Panc1 (cell line): ENCODE measurements at regions not wholly inside any gene's neighbourhood (a gene's known extent, or its start where the extent isn't known, plus 50 kb on each side); places are given as distances from the start of the nearest gene placed in this dataset.

Experiments used
- ATAC-seq: fragments of 200-7000 bp; cut with Tn5 transposase; 2 replicates; pipeline ENCODE4 v1.9.1; 2020; ENCODE audit warnings: mild to moderate bottlenecking, moderate library complexity
- BruUV-seq: library from RNA; stranded (reverse); fragments of 400-500 nt; replicated peaks from 2 replicates; lab custom pipeline; 2021; lab: Mats Ljungman, UMichigan
- CTCF ChIA-PET: fragments of 300-600 bp; sonication (Branson Sonifier 250); formaldehyde crosslinking; loops from one replicate; lab custom pipeline; 2022; ENCODE audit warnings: antibody characterized with exemption; lab: Charles Lee
- POLR2A ChIA-PET: fragments of 300-600 bp; sonication (Branson Sonifier 250); formaldehyde crosslinking; loops from one replicate; lab custom pipeline; 2022; ENCODE audit warnings: antibody characterized with exemption; lab: Charles Lee
- DNase-seq: peaks from one replicate; pipeline ENCODE4 v3.0.0-alpha.2; 2010; ENCODE audit warnings: low read depth, low spot score
- H3K27ac ChIP-seq: 2 replicates; pipeline ENCODE4 v1.5.1; 2011; ENCODE audit warnings: mild to moderate bottlenecking, low read length, inconsistent platforms
- H3K27me3 ChIP-seq: fragments of 200-500 bp; sonication (Bioruptor generic); 2 replicates; pipeline ENCODE4 v1.6.0; 2014; ENCODE audit warnings: low read length, inconsistent platforms; ENCODE audit not compliant: control insufficient read depth, insufficient read depth
- H3K36me3 ChIP-seq: fragments of 200-500 bp; sonication (Bioruptor generic); 2 replicates; pipeline ENCODE4 v1.5.1; 2014; ENCODE audit warnings: inconsistent platforms, mild to moderate bottlenecking, low read length, moderate library complexity; ENCODE audit not compliant: control insufficient read depth, insufficient read depth
- H3K4me1 ChIP-seq: 2 replicates; pipeline ENCODE4 v1.5.1; 2011; ENCODE audit warnings: inconsistent platforms, mild to moderate bottlenecking, low read length, moderate library complexity; ENCODE audit not compliant: control insufficient read depth, insufficient read depth
- H3K4me3 ChIP-seq, 2 experiments: 2 replicates each; pipeline ENCODE4 v1.5.1; 2011 to 2012; ENCODE audit warnings: low read depth in 2 of 2, low read length in 2 of 2, mild to moderate bottlenecking in 2 of 2, inconsistent platforms in 1 of 2, moderate library complexity in 1 of 2
- H3K9me3 ChIP-seq: fragments of 200-500 bp; sonication (Bioruptor generic); 2 replicates; pipeline ENCODE4 v1.5.1; 2014; ENCODE audit warnings: low read depth, mild to moderate bottlenecking, inconsistent platforms, low read length, moderate library complexity; ENCODE audit not compliant: control insufficient read depth, insufficient read depth
- POLR2AphosphoS5 ChIP-seq: IDR thresholded peaks from 2 replicates; pipeline ENCODE4 v1.6.1; 2012; ENCODE audit warnings: mild to moderate bottlenecking, low read depth, low read length, moderate library complexity
- SIN3A ChIP-seq: IDR thresholded peaks from 2 replicates; pipeline ENCODE4 v1.6.1; 2012; ENCODE audit warnings: low read depth, mild to moderate bottlenecking, low read length, moderate library complexity, borderline replicate concordance; ENCODE audit not compliant: insufficient read depth
- TCF7L2 ChIP-seq: IDR thresholded peaks from 2 replicates; pipeline ENCODE4 v1.6.1; 2011; ENCODE audit warnings: mild to moderate bottlenecking, low read depth, low read length, inconsistent platforms
- in situ Hi-C: cut with HindIII; loops from 2 replicates; pipeline ENCODE4 v1.10.0; 2016; ENCODE audit warnings: low sequenced_read_pairs, low pct_unique_long_range_greater_than_20kb
- intact Hi-C: fragments of 100-400 bp; cut with micrococcal nuclease; formaldehyde crosslinking; loops from one replicate; pipeline ENCODE4 v1.10.0; 2022; ENCODE audit not compliant: unreplicated experiment
- TF ChIP-seq, protein P1 (sequence below), 2 experiments: IDR thresholded peaks; 2 replicates each; pipeline ENCODE4 v1.6.1; 2011 to 2012; ENCODE audit warnings: low read depth in 2 of 2, control low read depth in 1 of 2, low read length in 1 of 2, mild to moderate bottlenecking in 1 of 2, moderate library complexity in 1 of 2; ENCODE audit not compliant: insufficient read depth in 1 of 2
- TF ChIP-seq, protein P2 (sequence below): fragments of 450-650 bp; IDR thresholded peaks from 2 replicates; pipeline ENCODE4 v1.5.1; 2017; ENCODE audit warnings: mild to moderate bottlenecking

GRCh38 chr6:126873351-126873750 lies 245.1 kb upstream of the RSPO3 start:
- H3K9me3 ChIP-seq: no peaks in the 10 kb centered on the region
- no peak overlapping the region for H3K27ac ChIP-seq
- H3K4me1 ChIP-seq: no peaks in the 10 kb centered on the region
- ATAC-seq (no peak), DNase-seq (no peak)
- BruUV-seq: no TSS peak
- no peak overlapping the region for H3K4me3 ChIP-seq
- POLR2A ChIA-PET: no interaction called here
- H3K36me3 ChIP-seq: no peaks in the 10 kb centered on the region
- no peaks in the 10 kb centered on the region for H3K27me3 ChIP-seq
- CTCF ChIA-PET: no interaction called here
- no peak for TF ChIP-seq SIN3A
- TF ChIP-seq POLR2AphosphoS5: no peak
- TF ChIP-seq, protein P1, sequence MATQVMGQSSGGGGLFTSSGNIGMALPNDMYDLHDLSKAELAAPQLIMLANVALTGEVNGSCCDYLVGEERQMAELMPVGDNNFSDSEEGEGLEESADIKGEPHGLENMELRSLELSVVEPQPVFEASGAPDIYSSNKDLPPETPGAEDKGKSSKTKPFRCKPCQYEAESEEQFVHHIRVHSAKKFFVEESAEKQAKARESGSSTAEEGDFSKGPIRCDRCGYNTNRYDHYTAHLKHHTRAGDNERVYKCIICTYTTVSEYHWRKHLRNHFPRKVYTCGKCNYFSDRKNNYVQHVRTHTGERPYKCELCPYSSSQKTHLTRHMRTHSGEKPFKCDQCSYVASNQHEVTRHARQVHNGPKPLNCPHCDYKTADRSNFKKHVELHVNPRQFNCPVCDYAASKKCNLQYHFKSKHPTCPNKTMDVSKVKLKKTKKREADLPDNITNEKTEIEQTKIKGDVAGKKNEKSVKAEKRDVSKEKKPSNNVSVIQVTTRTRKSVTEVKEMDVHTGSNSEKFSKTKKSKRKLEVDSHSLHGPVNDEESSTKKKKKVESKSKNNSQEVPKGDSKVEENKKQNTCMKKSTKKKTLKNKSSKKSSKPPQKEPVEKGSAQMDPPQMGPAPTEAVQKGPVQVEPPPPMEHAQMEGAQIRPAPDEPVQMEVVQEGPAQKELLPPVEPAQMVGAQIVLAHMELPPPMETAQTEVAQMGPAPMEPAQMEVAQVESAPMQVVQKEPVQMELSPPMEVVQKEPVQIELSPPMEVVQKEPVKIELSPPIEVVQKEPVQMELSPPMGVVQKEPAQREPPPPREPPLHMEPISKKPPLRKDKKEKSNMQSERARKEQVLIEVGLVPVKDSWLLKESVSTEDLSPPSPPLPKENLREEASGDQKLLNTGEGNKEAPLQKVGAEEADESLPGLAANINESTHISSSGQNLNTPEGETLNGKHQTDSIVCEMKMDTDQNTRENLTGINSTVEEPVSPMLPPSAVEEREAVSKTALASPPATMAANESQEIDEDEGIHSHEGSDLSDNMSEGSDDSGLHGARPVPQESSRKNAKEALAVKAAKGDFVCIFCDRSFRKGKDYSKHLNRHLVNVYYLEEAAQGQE (IDR thresholded peaks at IDR 0.05; ENCODE audit: insufficient read depth in 1 of 2, low read depth in 2 of 2, low read length in 1 of 2): no peak
- TF ChIP-seq, protein P2, sequence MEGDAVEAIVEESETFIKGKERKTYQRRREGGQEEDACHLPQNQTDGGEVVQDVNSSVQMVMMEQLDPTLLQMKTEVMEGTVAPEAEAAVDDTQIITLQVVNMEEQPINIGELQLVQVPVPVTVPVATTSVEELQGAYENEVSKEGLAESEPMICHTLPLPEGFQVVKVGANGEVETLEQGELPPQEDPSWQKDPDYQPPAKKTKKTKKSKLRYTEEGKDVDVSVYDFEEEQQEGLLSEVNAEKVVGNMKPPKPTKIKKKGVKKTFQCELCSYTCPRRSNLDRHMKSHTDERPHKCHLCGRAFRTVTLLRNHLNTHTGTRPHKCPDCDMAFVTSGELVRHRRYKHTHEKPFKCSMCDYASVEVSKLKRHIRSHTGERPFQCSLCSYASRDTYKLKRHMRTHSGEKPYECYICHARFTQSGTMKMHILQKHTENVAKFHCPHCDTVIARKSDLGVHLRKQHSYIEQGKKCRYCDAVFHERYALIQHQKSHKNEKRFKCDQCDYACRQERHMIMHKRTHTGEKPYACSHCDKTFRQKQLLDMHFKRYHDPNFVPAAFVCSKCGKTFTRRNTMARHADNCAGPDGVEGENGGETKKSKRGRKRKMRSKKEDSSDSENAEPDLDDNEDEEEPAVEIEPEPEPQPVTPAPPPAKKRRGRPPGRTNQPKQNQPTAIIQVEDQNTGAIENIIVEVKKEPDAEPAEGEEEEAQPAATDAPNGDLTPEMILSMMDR: no peak
- no peak for TF ChIP-seq TCF7L2
- intact Hi-C loops (no loop called here), in situ Hi-C loops (no loop called here)

GRCh38 chr6:126873791-126874190 lies 244.7 kb upstream of the RSPO3 start:
- no peaks in the 10 kb centered on the region for H3K4me1 ChIP-seq
- no peaks in the 10 kb centered on the region for H3K9me3 ChIP-seq
- DNase-seq (no peak), ATAC-seq (no peak)
- H3K27ac ChIP-seq: no peak overlapping the region
- CTCF ChIA-PET: no interaction called here
- no peak overlapping the region for H3K4me3 ChIP-seq
- no peaks in the 10 kb centered on the region for H3K27me3 ChIP-seq
- BruUV-seq: no TSS peak
- TF ChIP-seq, protein P2: no peak
- TF ChIP-seq TCF7L2: no peak
- no peak for TF ChIP-seq POLR2AphosphoS5
- TF ChIP-seq, protein P1 (IDR thresholded peaks at IDR 0.05; ENCODE audit: insufficient read depth in 1 of 2, low read depth in 2 of 2, low read length in 1 of 2): no peak
- no peak for TF ChIP-seq SIN3A
- intact Hi-C loops: no loop called here
- H3K36me3 ChIP-seq: no peaks in the 10 kb centered on the region
- POLR2A ChIA-PET: no interaction called here
- in situ Hi-C loops: no loop called here
